CD4-positive, alpha-beta T cell treated with Interferon gamma for 1 hour (primary cell): ENCODE measurements at regions not wholly inside any gene's neighbourhood (a gene's known extent, or its start where the extent isn't known, plus 50 kb on each side); places are given as distances from the start of the nearest gene placed in this dataset.

Experiments
- DNase-seq: peaks from one replicate; pipeline ENCODE4 v3.0.0-alpha.2; 2020

- no peak for DNase-seq
These were observed 59.7 kb upstream of the BCOR start for GRCh38 chrX:40157228-40158035.

GRCh38 chrX:40156470-40157227, 58.9 kb upstream of the BCOR start:
- DNase-seq: no peak

GRCh38 chrX:40155589-40156469, 58.1 kb upstream of the BCOR start:
- no peak for DNase-seq

- DNase-seq: no peak
These were observed 57.3 kb upstream of the BCOR start for GRCh38 chrX:40154853-40155588.

- no peak for DNase-seq
These were observed 56.6 kb upstream of the BCOR start for GRCh38 chrX:40154250-40154852.

- peak; percentile 63 for DNase-seq
These were observed 55.8 kb upstream of the BCOR start for GRCh38 chrX:40153345-40154249.

GRCh38 chrX:40152741-40153344, 55.1 kb upstream of the BCOR start:
- no peak for DNase-seq

- DNase-seq: peak; percentile 43
These were observed 54.5 kb upstream of the BCOR start for GRCh38 chrX:40152173-40152711.

- no peak for DNase-seq
These were observed 53.7 kb upstream of the BCOR start for GRCh38 chrX:40151211-40152172.

- DNase-seq: no peak
These were observed 52.7 kb upstream of the BCOR start for GRCh38 chrX:40150503-40150902.

- DNase-seq: no peak
These were observed 51.8 kb upstream of the BCOR start for GRCh38 chrX:40149286-40150175.

GRCh38 chrX:40148385-40149285, 50.9 kb upstream of the BCOR start:
- DNase-seq: no peak

GRCh38 chrX:40147971-40148370, 50.2 kb upstream of the BCOR start:
- DNase-seq: no peak
